ENCODE measurements at regions not wholly inside any gene's neighbourhood (a gene's known extent, or its start where the extent isn't known, plus 50 kb on each side); places are given as distances from the start of the nearest gene placed in this dataset.

GRCh38 chr2:239716009-239716408 is 309.1 kb downstream of the NDUFA10 start:
- DNase-seq: no peak

GRCh38 chr2:239715606-239716005 is 309.5 kb downstream of the NDUFA10 start:
- no peak for DNase-seq

- no peak for DNase-seq
Measured at GRCh38 chr2:239715202-239715601, 309.9 kb downstream of the NDUFA10 start.

GRCh38 chr2:239714116-239714515 is 311.0 kb downstream of the NDUFA10 start:
- DNase-seq: no peak

- no peak for DNase-seq
Measured at GRCh38 chr2:239712755-239713154, 311.9 kb upstream of the HDAC4 start.

GRCh38 chr2:239711911-239712570 is 311.2 kb upstream of the HDAC4 start:
- DNase-seq: no peak

- no peak for DNase-seq
Measured at GRCh38 chr2:239710953-239711861, 310.4 kb upstream of the HDAC4 start.

- no peak for DNase-seq
Measured at GRCh38 chr2:239706367-239706766, 305.5 kb upstream of the HDAC4 start.

- no peak for DNase-seq
Measured at GRCh38 chr2:239704737-239705136, 303.9 kb upstream of the HDAC4 start.

GRCh38 chr2:239703834-239704233 is 303.0 kb upstream of the HDAC4 start:
- no peak for DNase-seq

GRCh38 chr2:239700686-239701345 is 300.0 kb upstream of the HDAC4 start:
- no peak for DNase-seq

- no peak for DNase-seq
Measured at GRCh38 chr2:239697399-239698164, 296.8 kb upstream of the HDAC4 start.

GRCh38 chr2:239696559-239697207 is 295.9 kb upstream of the HDAC4 start:
- no peak for DNase-seq

GRCh38 chr2:239695728-239696240 is 295.0 kb upstream of the HDAC4 start:
- no peak for DNase-seq

GRCh38 chr2:239695106-239695727 is 294.4 kb upstream of the HDAC4 start:
- no peak for DNase-seq

GRCh38 chr2:239694487-239694886 is 293.7 kb upstream of the HDAC4 start:
- DNase-seq: no peak

GRCh38 chr2:239693761-239694415 is 293.1 kb upstream of the HDAC4 start:
- no peak for DNase-seq

- no peak for DNase-seq
Measured at GRCh38 chr2:239693330-239693729, 292.5 kb upstream of the HDAC4 start.

GRCh38 chr2:239692919-239693318 is 292.1 kb upstream of the HDAC4 start:
- no peak for DNase-seq

- peak; percentile 60 for DNase-seq
Measured at GRCh38 chr2:239692362-239692851, 291.6 kb upstream of the HDAC4 start.
